ENCODE measurements at regions not wholly inside any gene's neighbourhood (a gene's known extent, or its start where the extent isn't known, plus 50 kb on each side); places are given as distances from the start of the nearest gene placed in this dataset.

DNA sequence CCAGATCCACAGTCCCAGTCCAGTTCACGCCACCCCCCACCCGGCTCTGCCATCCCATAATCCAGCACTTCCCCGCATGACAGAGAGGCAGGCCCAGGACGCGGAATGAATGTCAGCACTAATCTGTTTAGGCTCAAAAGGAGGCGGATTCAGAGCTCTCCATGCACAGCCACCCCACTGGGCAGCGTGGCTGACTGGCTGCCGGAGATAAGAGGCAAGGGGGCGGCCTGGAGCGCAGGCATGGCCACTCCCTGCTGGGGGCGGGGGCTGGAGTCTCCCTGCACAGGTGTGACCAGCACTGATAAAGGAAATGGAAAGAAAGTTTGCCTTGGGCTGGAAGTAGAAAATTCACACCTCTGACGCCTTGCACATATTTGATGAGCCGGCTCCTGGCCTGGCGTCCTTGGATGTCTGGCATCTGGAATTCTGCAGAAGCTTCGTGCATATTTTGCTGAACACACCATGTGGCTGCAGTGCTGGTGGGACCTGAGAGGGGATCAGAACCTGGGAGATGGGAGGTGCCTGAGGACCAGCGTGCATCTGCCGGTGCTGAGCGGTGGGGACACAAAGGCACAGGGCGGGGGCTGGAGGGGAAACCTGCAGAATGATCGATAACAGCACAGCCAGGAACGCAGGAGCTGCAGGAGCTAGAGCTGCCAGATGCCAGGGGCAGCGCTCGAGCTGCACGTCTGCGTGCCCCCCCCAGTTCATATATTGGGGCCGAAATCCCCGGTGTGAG is 344.4 kb downstream of the CTTN start:
- TF ChIP-seq, protein P1, sequence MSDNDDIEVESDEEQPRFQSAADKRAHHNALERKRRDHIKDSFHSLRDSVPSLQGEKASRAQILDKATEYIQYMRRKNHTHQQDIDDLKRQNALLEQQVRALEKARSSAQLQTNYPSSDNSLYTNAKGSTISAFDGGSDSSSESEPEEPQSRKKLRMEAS (IDR thresholded peaks at IDR 0.05; ENCODE audit: low read depth), result no peak
- TF ChIP-seq, protein P2, sequence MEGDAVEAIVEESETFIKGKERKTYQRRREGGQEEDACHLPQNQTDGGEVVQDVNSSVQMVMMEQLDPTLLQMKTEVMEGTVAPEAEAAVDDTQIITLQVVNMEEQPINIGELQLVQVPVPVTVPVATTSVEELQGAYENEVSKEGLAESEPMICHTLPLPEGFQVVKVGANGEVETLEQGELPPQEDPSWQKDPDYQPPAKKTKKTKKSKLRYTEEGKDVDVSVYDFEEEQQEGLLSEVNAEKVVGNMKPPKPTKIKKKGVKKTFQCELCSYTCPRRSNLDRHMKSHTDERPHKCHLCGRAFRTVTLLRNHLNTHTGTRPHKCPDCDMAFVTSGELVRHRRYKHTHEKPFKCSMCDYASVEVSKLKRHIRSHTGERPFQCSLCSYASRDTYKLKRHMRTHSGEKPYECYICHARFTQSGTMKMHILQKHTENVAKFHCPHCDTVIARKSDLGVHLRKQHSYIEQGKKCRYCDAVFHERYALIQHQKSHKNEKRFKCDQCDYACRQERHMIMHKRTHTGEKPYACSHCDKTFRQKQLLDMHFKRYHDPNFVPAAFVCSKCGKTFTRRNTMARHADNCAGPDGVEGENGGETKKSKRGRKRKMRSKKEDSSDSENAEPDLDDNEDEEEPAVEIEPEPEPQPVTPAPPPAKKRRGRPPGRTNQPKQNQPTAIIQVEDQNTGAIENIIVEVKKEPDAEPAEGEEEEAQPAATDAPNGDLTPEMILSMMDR (IDR thresholded peaks at IDR 0.05), result no peak
- TF ChIP-seq YY1 (IDR thresholded peaks at IDR 0.05; ENCODE audit: low read depth), result no peak
- TF ChIP-seq ELF1 (IDR thresholded peaks at IDR 0.05), result no peak
- no peak for TF ChIP-seq EP300 (IDR thresholded peaks at IDR 0.05; ENCODE audit: borderline replicate concordance in 1 of 2, low read depth in 1 of 2, low read length in 1 of 2)

Data from SK-N-SH (cell line).